ENCODE measurements at regions not wholly inside any gene's neighbourhood (a gene's known extent, or its start where the extent isn't known, plus 50 kb on each side); places are given as distances from the start of the nearest gene placed in this dataset.

DNA sequence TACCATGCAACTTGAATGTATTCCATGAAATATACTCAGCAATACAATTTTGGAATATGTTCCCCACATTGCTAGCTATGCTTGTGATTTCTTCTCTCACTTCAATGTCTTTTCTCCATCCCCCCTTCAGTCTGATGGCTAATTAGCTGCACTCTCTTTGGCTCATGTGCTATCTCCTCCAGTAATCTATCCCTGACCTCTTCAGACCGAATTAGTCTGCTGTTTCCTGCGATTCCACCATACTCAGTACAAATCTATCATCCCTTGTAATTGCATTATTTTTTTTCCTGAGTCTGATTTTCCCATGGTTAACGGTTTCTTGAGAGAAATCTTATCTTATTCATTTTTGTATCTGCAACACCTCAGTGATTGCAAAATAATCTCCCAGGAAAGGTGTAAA lies 360.7 kb upstream of the CDH10 start:
- Histone ChIP-seq H2AFZ (ENCODE audit: low read depth) (no peak overlapping the region), H4K20me1 (ENCODE audit: insufficient read depth) (no peaks in the 10 kb centered on the region), H3K4me1 (ENCODE audit: control insufficient read depth in 1 of 2, insufficient read depth in 2 of 2, low read depth in 1 of 2, low read length in 1 of 2) (no peaks in the 10 kb centered on the region; a peak in 1 of 4 replicates), H3F3A (replicated peaks; ENCODE audit: insufficient read depth) (no peaks in the 10 kb centered on the region), H3K36me3 (replicated peaks in 1 of 2; ENCODE audit: control insufficient read depth in 1 of 2, insufficient read depth in 2 of 2, low read length in 1 of 2) (no peaks in the 10 kb centered on the region), H3K4me3 (ENCODE audit: low read depth in 2 of 2, low read length in 1 of 2) (no peak overlapping the region), H3K9me3 (no peaks in the 10 kb centered on the region), H3K27me3 (ENCODE audit: insufficient read depth) (no peaks in the 10 kb centered on the region), H3K27ac (ENCODE audit: low read depth in 2 of 2, low read length in 1 of 2) (no peak overlapping the region), H3K4me2 (no peak overlapping the region), H3K79me2 (ENCODE audit: insufficient read depth) (no peaks in the 10 kb centered on the region), H3K9ac (no peak overlapping the region), H3K9me2 (no peaks in the 10 kb centered on the region)
- TF ChIP-seq CTCF (IDR thresholded peaks at IDR 0.05): no peak
- TF ChIP-seq EP300 (IDR thresholded peaks at IDR 0.05; ENCODE audit: borderline replicate concordance in 1 of 2, low read depth in 1 of 2, low read length in 1 of 2): no peak
- no peak for TF ChIP-seq RCOR1 (IDR thresholded peaks at IDR 0.05; ENCODE audit: low read length)
- TF ChIP-seq FOXJ3 (CRISPR knock-in tag; IDR thresholded peaks at IDR 0.05): no peak
- TF ChIP-seq ZBTB33 (IDR thresholded peaks at IDR 0.05; ENCODE audit: borderline replicate concordance, low read depth): no peak
- no peak for TF ChIP-seq NFIC (IDR thresholded peaks at IDR 0.05; ENCODE audit: borderline replicate concordance)
- TF ChIP-seq RFX5 (IDR thresholded peaks at IDR 0.05; ENCODE audit: low read length): no peak
- TF ChIP-seq RXRA (IDR thresholded peaks at IDR 0.05; ENCODE audit: borderline replicate concordance, low read depth): no peak
- no peak for TF ChIP-seq MAX (IDR thresholded peaks at IDR 0.05; ENCODE audit: low read depth)
- no peak for TF ChIP-seq FOSL2 (IDR thresholded peaks at IDR 0.05; ENCODE audit: borderline replicate concordance, low read depth)
- no peak for TF ChIP-seq FOXM1 (IDR thresholded peaks at IDR 0.05; ENCODE audit: low read depth)
- no peak for TF ChIP-seq ELF1 (IDR thresholded peaks at IDR 0.05)
- TF ChIP-seq JUND (IDR thresholded peaks at IDR 0.05): no peak
- no peak for TF ChIP-seq REST (IDR thresholded peaks at IDR 0.05; ENCODE audit: low read depth, low read length)
- no peak for TF ChIP-seq EZH2phosphoT487 (IDR thresholded peaks at IDR 0.05; ENCODE audit: borderline replicate concordance, low read depth)
- POLR2A ChIA-PET: no interaction called here
- CTCF ChIA-PET: no interaction called here
- WGBS (ENCODE audit: low lambda C conversion rate): 0% methylated on average over 3 of the region's 3 CpGs
- no peak for DNase-seq

All from SK-N-SH (cell line).